Activated naive CD4-positive, alpha-beta T cell treated with anti-CD3 and anti-CD28 coated beads, Interleukin-2, amount 10 ng/mL, durations not matched to agents 7 days and 5 days (primary cell): ENCODE measurements at regions not wholly inside any gene's neighbourhood (a gene's known extent, or its start where the extent isn't known, plus 50 kb on each side); places are given as distances from the start of the nearest gene placed in this dataset.

ENCODE experiments used
- CTCF ChIA-PET: fragments of 350-600 bp; sonication (Branson Sonifier 250); formaldehyde crosslinking; loops from one replicate; lab custom pipeline; 2021; ENCODE audit warnings: antibody characterized with exemption; lab: Charles Lee
- DNase-seq: peaks from one replicate; pipeline ENCODE4 v3.0.0-alpha.2; 2020
- H3K27ac Mint-ChIP-seq: one replicate; pipeline ENCODE4 v1.8.0; 2021; ENCODE audit warnings: mild to moderate bottlenecking, moderate library complexity, mixed read lengths
- H3K27me3 Mint-ChIP-seq: one replicate; pipeline ENCODE4 v1.8.0; 2021; ENCODE audit warnings: mild to moderate bottlenecking, mixed read lengths
- H3K36me3 Mint-ChIP-seq: one replicate; pipeline ENCODE4 v1.8.0; 2021; ENCODE audit warnings: mixed read lengths
- H3K4me1 Mint-ChIP-seq: one replicate; pipeline ENCODE4 v1.8.0; 2021; ENCODE audit warnings: mixed read lengths
- H3K4me3 Mint-ChIP-seq: one replicate; pipeline ENCODE4 v1.8.0; 2021; ENCODE audit warnings: mild to moderate bottlenecking, moderate library complexity, mixed read lengths
- H3K9me3 Mint-ChIP-seq: one replicate; pipeline ENCODE4 v1.8.0; 2021; ENCODE audit warnings: mixed read lengths

DNA sequence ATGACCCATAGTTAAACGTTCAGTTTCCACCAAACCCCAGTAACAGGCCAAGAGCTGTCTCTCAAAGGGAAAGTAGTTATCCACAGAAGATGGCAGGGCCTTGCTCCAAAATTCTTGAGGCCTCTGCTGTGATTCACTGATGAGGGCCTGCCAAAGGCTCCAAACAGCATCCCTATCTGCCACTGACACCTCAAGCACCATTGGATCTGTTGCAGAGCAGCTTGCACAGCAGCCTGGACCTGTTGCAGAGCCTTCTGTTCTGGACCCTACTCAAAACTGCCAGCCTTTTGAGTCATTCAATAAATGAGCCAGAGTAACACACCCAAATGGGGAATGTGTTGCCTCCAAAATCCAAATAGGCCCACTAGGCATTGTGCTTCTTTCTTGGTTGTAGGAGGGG, 741.5 kb upstream of the RGMB start:
- H3K4me3 Mint-ChIP-seq, result no peak overlapping the region
- CTCF ChIA-PET, result no interaction called here
- no peak for DNase-seq
- H3K27me3 Mint-ChIP-seq, result no peaks in the 10 kb centered on the region
- no peak overlapping the region for H3K27ac Mint-ChIP-seq
- peaks cover 4% of the 10 kb centered on the region for H3K9me3 Mint-ChIP-seq
- H3K36me3 Mint-ChIP-seq, result no peaks in the 10 kb centered on the region
- H3K4me1 Mint-ChIP-seq, result no peaks in the 10 kb centered on the region

DNA sequence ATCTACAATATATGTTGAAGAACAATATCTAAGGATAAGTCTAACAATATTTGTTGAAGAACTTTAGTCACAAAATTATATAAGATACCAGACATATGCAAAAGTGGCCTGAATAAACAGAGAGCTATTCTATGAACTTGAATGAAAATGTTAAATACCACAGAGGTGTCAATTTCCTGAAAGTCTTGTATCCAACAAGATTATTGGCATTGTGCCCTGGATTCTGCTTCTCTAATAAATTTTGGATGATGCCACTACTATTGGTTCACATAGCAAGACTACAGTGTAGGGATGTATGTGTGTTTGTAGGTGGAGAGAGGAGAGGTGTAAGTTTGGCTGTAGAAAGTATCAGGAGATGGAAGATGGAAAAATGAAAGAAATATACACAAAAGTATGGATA, 731.8 kb upstream of the RGMB start:
- DNase-seq, result no peak
- CTCF ChIA-PET, result no interaction called here
- no peaks in the 10 kb centered on the region for H3K9me3 Mint-ChIP-seq
- no peak overlapping the region for H3K27ac Mint-ChIP-seq
- no peak overlapping the region for H3K4me3 Mint-ChIP-seq
- H3K27me3 Mint-ChIP-seq, result no peaks in the 10 kb centered on the region
- no peaks in the 10 kb centered on the region for H3K36me3 Mint-ChIP-seq
- no peaks in the 10 kb centered on the region for H3K4me1 Mint-ChIP-seq

DNA sequence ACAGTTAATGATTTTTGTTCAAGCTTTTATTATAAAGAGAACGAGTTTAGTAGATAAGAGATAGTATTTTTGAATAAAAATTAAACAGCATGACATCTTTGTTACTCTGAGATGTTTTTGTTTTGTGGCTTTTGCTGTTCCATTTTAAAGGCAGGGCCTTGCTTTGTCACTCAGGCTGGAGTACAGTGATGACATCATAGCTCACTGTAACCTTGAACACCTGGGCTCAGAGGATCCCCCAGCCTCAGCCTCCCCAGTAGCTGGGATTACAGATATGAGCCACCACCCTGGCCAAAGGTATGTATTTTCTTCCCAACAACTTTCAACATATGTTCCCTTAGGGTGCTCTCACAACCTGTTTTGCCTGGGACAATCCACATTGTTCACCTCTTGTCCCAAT, 730.9 kb upstream of the RGMB start:
- DNase-seq, result no peak
- H3K27me3 Mint-ChIP-seq, result no peaks in the 10 kb centered on the region
- no peak overlapping the region for H3K4me3 Mint-ChIP-seq
- CTCF ChIA-PET, result no interaction called here
- H3K4me1 Mint-ChIP-seq, result no peaks in the 10 kb centered on the region
- no peaks in the 10 kb centered on the region for H3K9me3 Mint-ChIP-seq
- no peak overlapping the region for H3K27ac Mint-ChIP-seq
- no peaks in the 10 kb centered on the region for H3K36me3 Mint-ChIP-seq

DNA sequence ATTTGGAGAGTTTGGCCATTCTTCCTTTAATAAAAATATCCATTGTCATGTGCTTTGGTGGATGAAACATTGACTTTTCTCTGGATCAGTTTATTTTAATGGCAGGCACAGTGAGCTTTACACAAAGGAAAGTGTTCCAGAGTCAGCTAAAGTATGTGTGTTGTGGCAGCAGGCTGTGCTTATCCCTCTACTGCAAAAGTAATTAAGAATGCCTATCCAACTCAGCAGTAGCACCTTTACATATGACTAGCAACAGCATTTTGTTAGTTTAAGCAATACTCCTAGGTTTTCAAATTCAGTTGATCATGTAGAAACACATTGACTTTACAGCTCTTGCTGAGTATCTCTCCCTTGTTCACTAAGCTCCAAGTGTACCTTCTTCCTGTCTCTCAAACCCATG, 730.5 kb upstream of the RGMB start:
- Mint-ChIP-seq H3K27me3 (no peaks in the 10 kb centered on the region), H3K4me3 (no peak overlapping the region), H3K27ac (no peak overlapping the region), H3K36me3 (no peaks in the 10 kb centered on the region), H3K9me3 (no peaks in the 10 kb centered on the region), H3K4me1 (no peaks in the 10 kb centered on the region)
- CTCF ChIA-PET, result no interaction called here
- no peak for DNase-seq

DNA sequence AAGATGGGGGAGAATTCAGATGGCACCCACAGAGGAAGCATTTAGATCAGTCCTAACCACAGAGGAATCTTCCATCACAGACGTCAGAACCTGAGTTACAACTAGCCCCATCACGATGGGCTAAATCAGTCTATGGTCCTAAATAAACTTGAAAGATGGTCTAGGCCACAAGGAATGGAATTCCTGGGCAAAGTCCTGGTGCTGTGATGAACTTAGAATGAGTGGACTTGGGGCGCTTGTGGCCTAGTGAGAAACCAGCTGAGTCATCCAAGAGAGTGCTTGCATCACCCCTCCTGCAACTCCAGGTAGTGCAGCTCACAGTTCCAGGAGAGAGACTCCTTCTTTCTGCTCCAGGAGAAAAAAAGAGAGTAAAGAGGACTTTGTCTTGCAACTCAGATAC, 722.9 kb upstream of the RGMB start:
- H3K9me3 Mint-ChIP-seq, result no peaks in the 10 kb centered on the region
- no peaks in the 10 kb centered on the region for H3K36me3 Mint-ChIP-seq
- H3K4me3 Mint-ChIP-seq, result no peak overlapping the region
- no peaks in the 10 kb centered on the region for H3K4me1 Mint-ChIP-seq
- CTCF ChIA-PET, result no interaction called here
- DNase-seq, result no peak
- no peak overlapping the region for H3K27ac Mint-ChIP-seq
- H3K27me3 Mint-ChIP-seq, result no peaks in the 10 kb centered on the region

DNA sequence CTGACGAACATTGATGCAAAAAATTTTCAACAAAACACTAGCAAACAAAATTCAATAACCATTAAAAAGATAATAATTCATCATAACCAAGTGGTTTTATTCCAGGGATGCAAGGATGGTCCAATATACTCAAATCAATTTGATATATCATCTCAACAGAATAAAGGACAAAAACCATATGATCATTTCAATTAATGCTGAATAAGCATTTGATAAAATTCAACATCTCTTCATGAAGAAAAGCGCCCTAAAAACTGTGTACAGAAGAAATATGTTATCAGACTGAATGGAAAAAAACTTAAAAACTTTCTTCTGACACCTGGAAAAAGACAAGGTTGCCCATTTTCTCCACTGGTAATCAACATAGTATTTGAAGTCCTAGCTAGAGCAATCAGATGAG, 720.3 kb upstream of the RGMB start:
- Mint-ChIP-seq H3K9me3 (no peaks in the 10 kb centered on the region), H3K4me3 (no peak overlapping the region), H3K36me3 (no peaks in the 10 kb centered on the region), H3K27me3 (no peaks in the 10 kb centered on the region), H3K27ac (no peak overlapping the region), H3K4me1 (no peaks in the 10 kb centered on the region)
- CTCF ChIA-PET, result no interaction called here
- no peak for DNase-seq

DNA sequence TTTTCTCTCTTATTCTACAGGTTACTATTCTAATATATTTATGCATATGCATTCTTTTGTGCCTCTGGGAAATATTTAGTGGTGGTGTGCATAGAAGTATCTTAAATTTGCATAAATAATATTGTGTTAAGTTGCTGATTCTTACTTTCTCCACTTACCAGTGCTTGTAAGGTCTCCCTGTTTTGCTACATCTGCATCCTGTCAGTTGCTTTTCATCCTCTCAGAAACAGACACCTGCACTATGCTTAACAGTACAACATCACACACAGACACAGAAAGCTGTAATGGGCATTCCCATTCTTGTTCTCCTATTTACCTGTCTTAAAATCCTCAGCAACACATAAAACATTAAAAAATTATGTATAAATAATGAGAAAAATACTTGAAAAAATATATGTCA, 713.3 kb upstream of the RGMB start:
- Mint-ChIP-seq H3K36me3 (no peaks in the 10 kb centered on the region), H3K27ac (no peak overlapping the region), H3K4me3 (no peak overlapping the region), H3K9me3 (no peaks in the 10 kb centered on the region), H3K27me3 (no peaks in the 10 kb centered on the region), H3K4me1 (no peaks in the 10 kb centered on the region)
- CTCF ChIA-PET, result no interaction called here
- no peak for DNase-seq

DNA sequence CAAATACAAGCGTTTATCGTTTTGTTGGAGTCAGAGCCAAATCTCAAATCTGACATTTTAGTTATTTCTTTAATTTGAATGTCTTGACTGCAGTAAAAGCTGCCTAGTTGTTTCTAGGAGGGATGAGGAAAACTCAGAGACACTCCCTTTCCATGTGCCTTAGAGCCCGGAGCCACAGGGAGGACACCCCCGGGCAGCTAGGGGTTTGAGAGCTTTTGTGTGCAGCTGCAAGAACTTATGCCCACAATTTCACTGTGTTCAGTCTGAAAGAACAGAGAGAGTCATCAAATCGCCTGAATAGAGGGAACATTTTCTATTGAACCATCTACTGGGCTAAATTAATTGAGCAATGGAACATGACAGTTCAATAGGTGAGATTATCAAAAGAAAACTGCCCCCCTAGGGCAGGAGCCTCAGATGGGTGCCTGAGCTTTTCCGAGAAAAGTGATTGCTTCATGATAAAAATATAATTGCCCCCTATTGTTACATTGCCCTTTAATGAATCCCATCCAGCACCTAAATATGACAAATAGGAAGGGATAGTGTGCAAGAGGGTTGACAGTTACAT, 709.3 kb upstream of the RGMB start:
- no peak for DNase-seq
- Mint-ChIP-seq H3K4me1 (no peaks in the 10 kb centered on the region), H3K4me3 (no peak overlapping the region), H3K27me3 (no peaks in the 10 kb centered on the region), H3K9me3 (no peaks in the 10 kb centered on the region), H3K36me3 (no peaks in the 10 kb centered on the region), H3K27ac (no peak overlapping the region)
- CTCF ChIA-PET, result no interaction called here

DNA sequence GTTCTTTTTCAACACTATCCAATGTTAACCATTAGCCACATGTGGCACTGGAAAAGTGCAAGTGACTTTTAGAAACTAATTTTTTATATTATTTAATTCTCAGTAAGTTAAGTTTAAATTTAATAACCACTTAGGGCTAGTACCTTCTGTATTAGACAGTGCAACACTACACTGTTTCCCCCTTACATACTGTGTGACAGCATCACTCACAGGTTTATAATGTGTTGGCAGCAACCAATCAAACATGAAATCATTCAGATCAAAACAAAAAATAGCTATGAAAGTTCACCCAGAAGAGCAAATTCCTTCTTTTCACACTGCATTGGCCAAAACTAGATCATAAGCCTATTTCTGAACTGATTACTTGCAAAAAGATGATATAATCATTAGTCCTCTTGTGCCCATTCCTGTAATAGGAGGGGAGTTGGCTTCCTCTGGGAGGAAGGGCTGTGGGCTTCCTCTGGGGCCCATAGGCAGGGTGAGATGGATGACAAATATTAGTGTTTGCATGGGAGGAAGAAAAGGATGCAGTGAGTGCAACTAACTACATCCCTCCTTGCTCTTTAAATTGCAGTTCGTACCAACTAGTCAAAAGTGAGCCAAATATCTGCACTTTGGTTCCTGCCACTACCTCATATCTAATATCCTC, 708.1 kb upstream of the RGMB start:
- Mint-ChIP-seq H3K4me1 (peaks cover 3% of the 10 kb centered on the region), H3K4me3 (no peak overlapping the region), H3K27me3 (no peaks in the 10 kb centered on the region), H3K9me3 (no peaks in the 10 kb centered on the region), H3K27ac (no peak overlapping the region), H3K36me3 (no peaks in the 10 kb centered on the region)
- DNase-seq, result no peak
- CTCF ChIA-PET, result no interaction called here

DNA sequence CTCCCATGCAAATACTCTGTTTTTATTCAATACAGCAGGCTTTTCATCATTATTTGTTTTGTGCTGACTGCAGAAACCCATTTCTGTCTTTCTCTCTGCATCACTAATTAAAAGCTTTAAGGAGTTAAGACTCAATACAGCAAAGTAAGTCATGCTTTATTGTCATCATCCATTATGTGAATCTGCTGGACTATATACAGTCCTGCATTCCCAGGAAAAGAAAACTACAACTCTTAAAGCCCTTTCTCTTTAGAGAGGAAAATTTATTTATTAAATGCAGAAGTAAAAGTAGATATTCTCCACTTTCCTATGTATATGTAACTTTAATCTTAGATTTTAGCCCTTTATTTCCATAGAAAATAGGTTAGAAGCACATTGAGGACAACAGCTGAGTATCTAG, 706.6 kb upstream of the RGMB start:
- Mint-ChIP-seq H3K36me3 (no peaks in the 10 kb centered on the region), H3K9me3 (no peaks in the 10 kb centered on the region), H3K4me1 (peaks cover 4% of the 10 kb centered on the region), H3K27ac (no peak overlapping the region), H3K27me3 (no peaks in the 10 kb centered on the region), H3K4me3 (no peak overlapping the region)
- CTCF ChIA-PET, result no interaction called here
- no peak for DNase-seq

DNA sequence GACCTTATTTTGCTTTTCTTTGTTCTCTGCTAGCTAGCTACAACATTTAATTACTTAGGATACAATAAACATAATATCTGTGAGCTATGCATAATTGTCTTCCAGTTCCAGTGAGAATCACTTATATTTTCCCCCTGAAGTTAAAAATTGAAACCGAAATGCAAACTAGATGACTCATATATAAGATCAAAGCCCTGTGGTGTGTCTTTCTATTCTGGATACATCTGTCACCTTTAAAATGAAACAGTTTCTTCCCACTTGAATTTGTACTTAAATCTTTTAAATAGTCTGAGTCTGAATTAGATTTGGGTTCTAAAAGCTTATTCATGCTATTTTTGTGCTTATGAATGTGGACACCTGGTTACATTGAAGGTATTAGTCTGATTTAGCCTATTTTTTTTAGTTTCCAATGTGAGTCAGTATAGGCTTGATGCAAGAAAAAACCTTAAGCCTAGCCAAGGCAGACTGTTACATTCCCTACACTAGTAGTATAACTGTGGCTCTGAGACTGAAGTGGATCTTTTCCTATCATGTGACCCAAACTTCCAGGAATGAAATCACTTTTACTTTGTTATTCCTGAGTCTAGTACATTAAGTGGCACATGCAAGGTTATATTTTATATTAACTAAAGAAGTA, 703.5 kb upstream of the RGMB start:
- Mint-ChIP-seq H3K9me3 (no peaks in the 10 kb centered on the region), H3K36me3 (no peaks in the 10 kb centered on the region), H3K4me3 (no peak overlapping the region), H3K4me1 (peaks cover 4% of the 10 kb centered on the region), H3K27ac (no peak overlapping the region), H3K27me3 (no peaks in the 10 kb centered on the region)
- CTCF ChIA-PET, result no interaction called here
- DNase-seq, result no peak

DNA sequence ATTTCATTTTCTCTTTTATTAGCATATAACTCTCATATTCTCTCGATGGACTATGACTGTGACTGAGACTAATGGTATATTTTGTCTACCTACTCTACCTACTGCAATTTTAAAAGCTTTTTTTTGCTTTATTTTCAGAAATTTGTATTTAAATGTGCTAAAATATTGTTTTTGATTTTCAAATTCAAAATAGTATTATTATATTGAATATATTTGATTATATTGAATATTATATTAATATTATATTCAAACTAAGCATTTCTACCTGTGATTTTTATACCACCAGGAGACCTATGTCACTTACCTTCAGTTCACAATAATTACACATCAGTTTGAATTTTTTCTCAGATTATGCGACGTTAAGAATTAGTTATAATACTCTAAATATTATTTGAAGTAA, 700.5 kb upstream of the RGMB start:
- no peak overlapping the region for H3K27ac Mint-ChIP-seq
- no peaks in the 10 kb centered on the region for H3K36me3 Mint-ChIP-seq
- CTCF ChIA-PET, result no interaction called here
- H3K27me3 Mint-ChIP-seq, result no peaks in the 10 kb centered on the region
- no peak overlapping the region for H3K4me3 Mint-ChIP-seq
- DNase-seq, result no peak
- H3K4me1 Mint-ChIP-seq, result peaks cover 4% of the 10 kb centered on the region
- no peaks in the 10 kb centered on the region for H3K9me3 Mint-ChIP-seq

DNA sequence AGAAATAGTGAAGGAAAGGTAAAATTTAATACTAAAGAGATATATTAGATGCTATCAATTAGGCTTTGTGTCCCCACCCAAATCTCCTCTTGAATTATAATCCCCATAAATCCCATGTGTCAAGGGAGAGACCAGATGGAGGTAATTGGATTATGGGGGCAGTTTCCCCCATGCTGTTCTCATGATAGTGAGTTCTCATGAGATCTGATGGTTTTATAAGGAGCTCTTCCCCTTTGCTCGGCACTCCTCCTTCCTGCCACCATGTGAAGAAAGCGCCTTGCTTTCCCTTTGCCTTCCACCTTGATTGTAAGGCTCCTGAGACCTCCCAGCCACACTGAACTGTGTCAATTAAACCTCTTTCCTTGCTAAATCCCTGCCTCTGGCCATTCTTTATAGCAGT, 697.0 kb upstream of the RGMB start:
- no peak overlapping the region for H3K27ac Mint-ChIP-seq
- no peaks in the 10 kb centered on the region for H3K4me1 Mint-ChIP-seq
- H3K27me3 Mint-ChIP-seq, result no peaks in the 10 kb centered on the region
- no peak for DNase-seq
- CTCF ChIA-PET, result no interaction called here
- no peaks in the 10 kb centered on the region for H3K9me3 Mint-ChIP-seq
- H3K4me3 Mint-ChIP-seq, result no peak overlapping the region
- H3K36me3 Mint-ChIP-seq, result no peaks in the 10 kb centered on the region

DNA sequence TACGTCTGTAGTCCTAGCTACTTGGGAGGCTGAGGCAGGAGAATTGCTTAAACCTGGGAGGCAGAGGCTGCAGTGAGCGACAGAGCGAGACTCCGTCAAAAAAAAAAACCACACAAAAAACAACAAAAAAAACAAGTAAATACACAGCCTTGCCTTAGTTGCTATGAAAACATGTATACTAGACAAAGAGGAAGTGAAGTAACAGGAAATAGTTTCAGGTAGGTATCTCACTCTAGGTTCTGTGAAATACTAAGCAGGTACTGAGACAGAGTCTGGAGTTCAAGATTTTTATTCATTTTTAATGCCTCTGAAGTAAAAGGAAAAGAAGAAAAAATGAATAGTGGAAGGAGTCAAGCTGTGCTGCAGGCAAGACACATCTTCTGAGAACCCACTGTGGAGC, 687.9 kb upstream of the RGMB start:
- Mint-ChIP-seq H3K9me3 (no peaks in the 10 kb centered on the region), H3K4me1 (no peaks in the 10 kb centered on the region), H3K27ac (no peak overlapping the region), H3K4me3 (no peak overlapping the region), H3K27me3 (no peaks in the 10 kb centered on the region), H3K36me3 (no peaks in the 10 kb centered on the region)
- CTCF ChIA-PET, result no interaction called here
- DNase-seq, result no peak

DNA sequence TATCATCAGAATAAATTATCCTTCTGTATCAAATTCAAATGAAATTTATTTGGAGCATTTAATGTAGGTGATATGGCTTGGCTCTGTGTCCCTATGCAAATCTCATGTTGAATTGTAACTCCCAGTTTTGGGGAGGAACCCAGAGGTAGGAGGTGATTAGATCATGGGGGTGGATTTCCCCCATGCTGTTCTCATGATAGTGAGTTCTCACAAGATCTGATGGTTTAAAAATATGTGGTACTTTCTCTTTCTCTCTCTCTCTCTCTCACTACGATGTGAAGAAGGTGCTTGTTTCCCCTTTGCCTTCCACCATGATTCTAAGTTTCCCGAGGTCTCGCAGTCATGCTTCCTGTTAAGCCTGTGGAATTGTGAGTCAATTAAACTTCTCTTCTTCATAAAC, 678.4 kb upstream of the RGMB start:
- Mint-ChIP-seq H3K27me3 (no peaks in the 10 kb centered on the region), H3K36me3 (no peaks in the 10 kb centered on the region), H3K4me3 (no peak overlapping the region), H3K9me3 (no peaks in the 10 kb centered on the region), H3K27ac (no peak overlapping the region), H3K4me1 (no peaks in the 10 kb centered on the region)
- no peak for DNase-seq
- CTCF ChIA-PET, result no interaction called here
